ENCODE measurements at regions not wholly inside any gene's neighbourhood (a gene's known extent, or its start where the extent isn't known, plus 50 kb on each side); places are given as distances from the start of the nearest gene placed in this dataset.

GRCh38 chr10:46236941-46237681 is 49.7 kb upstream of the ANTXRL start (continued):
- no peak for TF ChIP-seq ZNF462 (CRISPR knock-in tag; IDR thresholded peaks at IDR 0.05)
- no peak for TF ChIP-seq CREB1 (CRISPR knock-in tag; IDR thresholded peaks at IDR 0.05; ENCODE audit: low read depth)

All from GM23338 (cell line).